Uterus (tissue), 2 donors: ENCODE measurements at regions not wholly inside any gene's neighbourhood (a gene's known extent, or its start where the extent isn't known, plus 50 kb on each side); places are given as distances from the start of the nearest gene placed in this dataset.

Experiments
- CTCF ChIP-seq, 4 experiments: fragments of 200-600 bp in 2 of 4; fragments of 450-650 bp in 2 of 4; sonication (generic) in 2 of 4; IDR thresholded peaks; one replicate each; pipeline ENCODE4 v1.5.1; 2016 to 2019; ENCODE audit warnings: antibody characterized with exemption in 4 of 4, mild to moderate bottlenecking in 2 of 4, moderate library complexity in 1 of 4
- POLR2A ChIP-seq, 2 donors: fragments of 450-650 bp; IDR thresholded peaks; one replicate each; pipeline ENCODE4 v1.6.1; 2016; ENCODE audit warnings: antibody characterized with exemption in 2 of 2, mild to moderate bottlenecking in 1 of 2, moderate library complexity in 1 of 2

DNA sequence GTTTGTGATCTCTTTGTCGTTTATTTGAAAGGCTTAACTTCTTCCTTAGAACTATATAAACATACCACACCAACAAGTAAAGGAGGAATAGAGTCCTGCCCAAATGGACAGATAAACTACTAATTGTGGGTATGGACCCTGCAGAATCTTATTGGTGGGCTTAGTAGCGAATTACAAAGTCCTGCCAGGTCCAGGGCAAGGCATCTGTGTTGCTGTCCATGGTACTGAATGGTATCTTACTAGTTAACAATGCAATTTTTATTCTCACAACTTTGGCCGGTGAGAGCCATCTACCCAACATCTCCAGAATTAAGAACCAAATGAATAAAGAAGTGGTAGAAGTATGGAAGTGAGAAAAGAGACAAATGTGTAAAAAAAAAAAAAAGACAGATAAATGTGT, 1782.4 kb upstream of the WWC1 start:
- TF ChIP-seq CTCF (IDR thresholded peaks at IDR 0.05) (no peak), POLR2A (IDR thresholded peaks at IDR 0.05) (no peak)
